OCI-LY7 (cell line): ENCODE measurements at regions not wholly inside any gene's neighbourhood (a gene's known extent, or its start where the extent isn't known, plus 50 kb on each side); places are given as distances from the start of the nearest gene placed in this dataset.

Source experiments
- BruUV-seq: library from RNA; stranded (reverse); fragments of 400-500 nt; replicated peaks from 2 replicates; lab custom pipeline; 2021; lab: Mats Ljungman, UMichigan
- CTCF ChIA-PET: fragments of 300-600 bp; sonication (Branson Sonifier 250); formaldehyde crosslinking; loops from one replicate; lab custom pipeline; 2022; ENCODE audit warnings: antibody characterized with exemption; ENCODE audit not compliant: unreplicated experiment; lab: Charles Lee
- POLR2A ChIA-PET: fragments of 300-600 bp; sonication (Branson Sonifier 250); formaldehyde crosslinking; loops from one replicate; lab custom pipeline; 2022; ENCODE audit warnings: antibody characterized with exemption; lab: Charles Lee
- DNase-seq: peaks from one replicate; pipeline ENCODE4 v3.0.0-alpha.2; 2015; ENCODE audit warnings: low spot score
- H2AFZ ChIP-seq: fragments of 200-600 bp; sonication (generic), shearing (Covaris generic); 2 replicates; pipeline ENCODE4 v1.6.1; 2014; ENCODE audit warnings: mild to moderate bottlenecking, antibody characterized with exemption, low read length, moderate library complexity
- H3K27ac ChIP-seq: fragments of 200-600 bp; sonication (generic); 2 replicates; pipeline ENCODE4 v1.5.1; 2014; ENCODE audit warnings: mixed run types, low read depth, mild to moderate bottlenecking, moderate library complexity, low read length, inconsistent platforms; ENCODE audit not compliant: poor library complexity, severe bottlenecking
- H3K36me3 ChIP-seq: fragments of 200-600 bp; sonication (generic); 2 replicates; pipeline ENCODE4 v1.6.1; 2014; ENCODE audit warnings: mild to moderate bottlenecking, antibody characterized with exemption, low read length, moderate library complexity, mixed read lengths; ENCODE audit not compliant: insufficient read depth
- H3K4me1 ChIP-seq: fragments of 200-600 bp; sonication (generic); 2 replicates; pipeline ENCODE4 v1.5.1; 2014; ENCODE audit warnings: mild to moderate bottlenecking, low read length; ENCODE audit not compliant: insufficient read depth, poor library complexity, severe bottlenecking
- H3K4me2 ChIP-seq: fragments of 200-600 bp; sonication (generic); 2 replicates; pipeline ENCODE4 v1.6.1; 2014; ENCODE audit warnings: mild to moderate bottlenecking, low read length
- H3K4me3 ChIP-seq: fragments of 200-600 bp; sonication (generic); 2 replicates; pipeline ENCODE4 v1.5.1; 2014; ENCODE audit warnings: mild to moderate bottlenecking, low read depth, low read length; ENCODE audit not compliant: poor library complexity, severe bottlenecking
- H3K79me2 ChIP-seq: fragments of 200-600 bp; sonication (generic); 2 replicates; pipeline ENCODE4 v1.6.1; 2016; ENCODE audit warnings: low read depth, mild to moderate bottlenecking, low read length, moderate library complexity, mixed read lengths; ENCODE audit not compliant: insufficient read depth
- H3K9me2 ChIP-seq: fragments of 200-600 bp; sonication (generic); 2 replicates; pipeline ENCODE4 v1.6.1; 2016; ENCODE audit warnings: mild to moderate bottlenecking, low read length, mixed read lengths; ENCODE audit not compliant: insufficient read depth
- H3K9me3 ChIP-seq: fragments of 200-600 bp; sonication (generic); 2 replicates; pipeline ENCODE4 v1.6.1; 2014; ENCODE audit warnings: mild to moderate bottlenecking, mixed run types, low read length, mixed read lengths
- H4K20me1 ChIP-seq: fragments of 200-600 bp; sonication (generic); 2 replicates; pipeline ENCODE4 v1.6.1; 2014; ENCODE audit warnings: mild to moderate bottlenecking, antibody characterized with exemption, low read length, moderate library complexity, mixed read lengths; ENCODE audit not compliant: insufficient read depth
- CTCF ChIP-seq: fragments of 200-600 bp; sonication (generic); conservative IDR thresholded peaks from 2 replicates; pipeline ENCODE4 v1.5.1; 2014; ENCODE audit warnings: mild to moderate bottlenecking, antibody characterized with exemption, low read length, moderate library complexity, mixed read lengths
- EZH2phosphoT487 ChIP-seq: fragments of 200-600 bp; sonication (generic); IDR thresholded peaks from 2 replicates; pipeline ENCODE4 v1.6.1; 2018; ENCODE audit warnings: low read depth, borderline replicate concordance, mild to moderate bottlenecking, mixed run types, antibody characterized with exemption, low read length, moderate library complexity, mixed read lengths
- intact Hi-C: fragments of 100-400 bp; cut with micrococcal nuclease; formaldehyde crosslinking; loops from one replicate; pipeline ENCODE4 v1.10.0; 2022; ENCODE audit not compliant: unreplicated experiment

GRCh38 chr13:74533226-74533625, 399.0 kb upstream of the KLF12 start:
- BruUV-seq: no TSS peak
- no peak overlapping the region for H3K4me3 ChIP-seq
- ChIA-PET POLR2A (interaction anchor here (0.8 to 1.1 kb wide), 2 partner anchors 9 to 32 kb away, joined by 3 read pairs; no protein-coding TSS in a partner anchor), CTCF (no interaction called here)
- intact Hi-C loops: no loop called here
- H2AFZ ChIP-seq: no peak overlapping the region
- no peaks in the 10 kb centered on the region for H4K20me1 ChIP-seq
- no peak for DNase-seq
- no peaks in the 10 kb centered on the region for H3K36me3 ChIP-seq
- no peaks in the 10 kb centered on the region for H3K79me2 ChIP-seq
- H3K9me2 ChIP-seq: no peaks in the 10 kb centered on the region
- H3K27ac ChIP-seq: no peak overlapping the region
- no peak overlapping the region for H3K4me2 ChIP-seq
- H3K9me3 ChIP-seq: no peaks in the 10 kb centered on the region
- no peaks in the 10 kb centered on the region for H3K4me1 ChIP-seq
- TF ChIP-seq CTCF: no peak
- no peak for TF ChIP-seq EZH2phosphoT487

GRCh38 chr13:74530011-74530410, 395.8 kb upstream of the KLF12 start:
- H4K20me1 ChIP-seq: no peaks in the 10 kb centered on the region
- intact Hi-C loops: no loop called here
- no peak for DNase-seq
- H3K4me2 ChIP-seq: no peak overlapping the region
- H3K4me3 ChIP-seq: no peak overlapping the region
- H3K9me2 ChIP-seq: no peaks in the 10 kb centered on the region
- no peaks in the 10 kb centered on the region for H3K9me3 ChIP-seq
- H3K36me3 ChIP-seq: no peaks in the 10 kb centered on the region
- no peaks in the 10 kb centered on the region for H3K79me2 ChIP-seq
- no TSS peak for BruUV-seq
- H2AFZ ChIP-seq: no peak overlapping the region
- H3K27ac ChIP-seq: no peak overlapping the region
- CTCF ChIA-PET: no interaction called here
- H3K4me1 ChIP-seq: no peaks in the 10 kb centered on the region
- no peak for TF ChIP-seq EZH2phosphoT487
- TF ChIP-seq CTCF: no peak
- POLR2A ChIA-PET: interaction anchor here (0.7 kb wide), 3 partner anchors 23 to 624 kb away, joined by 3 read pairs; no protein-coding TSS in a partner anchor

- Histone ChIP-seq H3K27ac (no peak overlapping the region), H2AFZ (no peak overlapping the region), H3K4me1 (no peaks in the 10 kb centered on the region), H3K79me2 (no peaks in the 10 kb centered on the region), H3K4me2 (no peak overlapping the region), H4K20me1 (no peaks in the 10 kb centered on the region), H3K9me3 (no peaks in the 10 kb centered on the region), H3K4me3 (no peak overlapping the region), H3K9me2 (no peaks in the 10 kb centered on the region), H3K36me3 (no peaks in the 10 kb centered on the region)
- TF ChIP-seq CTCF (no peak), EZH2phosphoT487 (no peak)
- DNase-seq: no peak
- intact Hi-C loops: no loop called here
- ChIA-PET POLR2A (interaction anchor here (0.7 kb wide), 2 partner anchors 477 to 622 kb away, joined by 3 read pairs; no protein-coding TSS in a partner anchor), CTCF (no interaction called here)
- no TSS peak for BruUV-seq
Observed at GRCh38 chr13:74528734-74529513, 394.7 kb upstream of the KLF12 start.
